SJCRH30 (cell line): ENCODE measurements at regions not wholly inside any gene's neighbourhood (a gene's known extent, or its start where the extent isn't known, plus 50 kb on each side); places are given as distances from the start of the nearest gene placed in this dataset.
"Not testable (repeated sequence)": the region's sequence is repeated elsewhere in the genome, so short reads cannot be mapped to it uniquely, and the experiment has no call there.

Experiments
- DNase-seq, 2 experiments: peaks; one replicate each; pipeline ENCODE4 v3.0.0-alpha.2; 2015 to 2020
- H3K27ac ChIP-seq: fragments of 250-450 bp; sonication (Bioruptor Pico); 2 replicates; pipeline ENCODE4 v1.5.1; 2020; ENCODE audit warnings: mild to moderate bottlenecking, moderate library complexity
- H3K27me3 ChIP-seq: fragments of 250-450 bp; sonication (Bioruptor Pico); 2 replicates; pipeline ENCODE4 v1.5.1; 2020; ENCODE audit warnings: mild to moderate bottlenecking, moderate library complexity
- H3K36me3 ChIP-seq: fragments of 250-450 bp; sonication (Bioruptor Pico); 2 replicates; pipeline ENCODE4 v1.5.1; 2020; ENCODE audit warnings: mild to moderate bottlenecking, moderate library complexity
- H3K4me1 ChIP-seq: fragments of 250-450 bp; sonication (Bioruptor Pico); 2 replicates; pipeline ENCODE4 v1.5.1; 2020; ENCODE audit warnings: mild to moderate bottlenecking, moderate library complexity
- H3K4me3 ChIP-seq: fragments of 250-450 bp; sonication (Bioruptor Pico); 2 replicates; pipeline ENCODE4 v1.5.1; 2020; ENCODE audit warnings: mild to moderate bottlenecking, moderate library complexity
- H3K9me3 ChIP-seq: fragments of 250-450 bp; sonication (Bioruptor Pico); replicated peaks from 2 replicates; pipeline ENCODE4 v1.5.1; 2020; ENCODE audit warnings: mild to moderate bottlenecking, moderate library complexity

DNA sequence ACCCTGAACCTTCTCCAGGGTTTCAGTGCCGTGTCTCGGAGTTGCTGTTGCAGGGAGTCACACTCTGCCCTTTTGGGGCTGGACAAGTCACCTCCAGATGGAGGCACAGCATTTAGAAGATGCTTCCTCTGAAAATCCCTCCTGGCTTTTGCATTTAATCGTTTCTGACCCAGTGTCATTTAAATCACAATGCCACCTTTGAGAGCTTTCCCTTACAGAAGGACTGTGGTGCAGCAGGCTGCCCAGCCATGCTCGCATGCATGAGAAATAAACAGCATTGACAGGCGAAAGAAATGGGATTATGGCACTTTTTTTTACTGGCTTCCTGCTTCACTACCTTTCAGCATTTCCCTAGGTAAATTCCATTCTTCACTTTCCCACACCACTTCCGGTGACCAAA, 113.4 kb upstream of the DYRK2 start:
- H3K36me3 ChIP-seq, result no peaks in the 10 kb centered on the region
- H3K4me3 ChIP-seq, result no peak overlapping the region
- H3K27me3 ChIP-seq, result no peaks in the 10 kb centered on the region
- no peaks in the 10 kb centered on the region for H3K9me3 ChIP-seq
- H3K4me1 ChIP-seq, result peaks cover 14% of the 10 kb centered on the region
- no peak for DNase-seq
- H3K27ac ChIP-seq, result no peak overlapping the region

DNA sequence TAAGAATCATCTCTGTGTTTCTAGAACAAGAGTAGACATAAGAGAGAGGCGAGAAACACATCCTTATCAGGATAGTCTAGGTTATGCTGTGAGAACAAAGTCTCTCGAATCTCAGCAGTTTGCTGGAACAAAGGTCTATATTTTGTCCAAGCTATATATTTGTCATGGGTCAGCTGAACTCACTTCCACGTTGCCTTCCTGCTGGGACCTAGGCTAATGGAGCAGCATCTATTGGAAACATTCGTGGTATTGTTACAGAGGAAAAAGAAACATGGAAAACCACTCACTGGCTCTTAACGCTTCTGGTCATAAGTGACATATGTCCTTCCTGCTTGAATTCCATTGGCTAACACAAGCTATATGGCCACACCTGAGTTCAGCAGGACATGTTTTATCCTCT, 112.6 kb upstream of the DYRK2 start:
- Histone ChIP-seq H3K27ac (no peak overlapping the region), H3K36me3 (no peaks in the 10 kb centered on the region), H3K4me1 (peaks cover 18% of the 10 kb centered on the region), H3K4me3 (no peak overlapping the region), H3K27me3 (no peaks in the 10 kb centered on the region), H3K9me3 (no peaks in the 10 kb centered on the region)
- DNase-seq, result no peak

DNA sequence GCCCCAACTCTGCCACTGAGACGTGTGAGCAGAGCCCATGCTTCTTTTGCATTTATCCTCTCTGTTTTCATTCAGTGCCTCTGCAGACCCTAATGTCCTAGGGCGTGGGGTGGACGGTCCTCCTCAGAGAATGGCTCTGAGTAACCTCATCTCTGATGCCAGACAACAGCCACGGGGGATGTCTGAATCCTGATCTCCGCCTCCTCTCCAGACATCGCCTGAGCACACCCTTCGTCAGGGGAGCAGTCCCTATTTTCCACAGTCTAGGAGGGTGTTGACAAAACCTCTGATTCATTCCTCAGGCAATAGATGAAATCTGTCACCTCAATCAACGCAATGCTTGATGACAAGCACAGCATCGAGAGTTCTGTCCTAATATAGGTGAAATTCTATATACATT, 109.2 kb upstream of the DYRK2 start:
- H3K27me3 ChIP-seq, result no peaks in the 10 kb centered on the region
- no peaks in the 10 kb centered on the region for H3K36me3 ChIP-seq
- H3K4me1 ChIP-seq, result peaks cover 25% of the 10 kb centered on the region
- H3K9me3 ChIP-seq, result no peaks in the 10 kb centered on the region
- no peak for DNase-seq
- no peak overlapping the region for H3K27ac ChIP-seq
- H3K4me3 ChIP-seq, result no peak overlapping the region

DNA sequence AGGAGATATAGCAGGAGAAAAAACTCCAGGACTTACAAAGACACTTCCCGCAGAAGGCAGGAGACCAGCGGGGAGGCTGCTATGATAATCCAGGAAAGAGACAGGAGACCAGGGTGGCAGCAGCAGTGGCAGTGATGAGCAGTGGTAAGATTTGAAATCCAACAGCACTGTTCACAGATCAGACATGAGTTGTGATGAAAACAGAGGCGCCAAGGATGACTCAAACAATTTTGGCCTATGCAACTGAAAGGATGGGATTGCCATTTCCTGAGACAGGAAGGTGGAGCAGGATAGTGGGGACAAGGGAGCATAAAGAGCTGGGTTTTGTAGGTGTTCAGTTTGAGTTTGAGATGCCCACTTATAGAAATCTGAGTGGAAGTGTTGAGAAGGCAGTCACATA, 108.6 kb upstream of the DYRK2 start:
- no peak for DNase-seq

DNA sequence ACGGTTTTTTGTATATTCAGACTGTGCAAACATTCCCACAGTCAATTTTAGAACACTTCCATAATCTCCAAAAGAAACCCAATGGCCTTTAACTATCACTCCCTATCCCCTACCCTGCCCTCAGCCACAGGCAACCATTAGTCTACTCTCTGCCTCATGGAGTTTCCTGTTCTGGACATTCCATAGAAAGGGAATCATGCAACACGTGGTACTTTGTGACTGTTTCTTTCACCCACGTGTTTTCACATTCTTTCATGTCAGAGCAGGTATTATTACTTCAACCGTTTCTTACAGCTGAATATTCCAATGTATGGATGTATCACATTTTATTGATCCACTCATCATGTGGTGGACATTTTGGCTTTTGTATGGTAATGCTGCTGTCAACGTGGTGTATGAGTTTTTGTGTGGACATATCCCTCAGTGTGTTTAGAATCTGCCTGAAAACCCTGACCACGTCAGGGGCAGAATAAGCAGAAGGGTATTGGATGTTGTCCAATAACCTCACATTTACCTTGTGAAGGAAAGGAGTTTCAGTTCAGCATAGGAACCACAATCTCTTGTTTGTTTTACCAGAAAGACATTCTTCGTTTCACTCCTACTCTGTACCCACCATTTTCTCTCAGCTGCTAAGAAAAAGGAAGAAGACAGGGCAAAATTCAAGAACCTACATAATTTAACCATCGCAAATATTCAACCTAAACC, 107.5 kb upstream of the DYRK2 start:
- Histone ChIP-seq H3K4me3 (no peak overlapping the region), H3K36me3 (no peaks in the 10 kb centered on the region), H3K27ac (no peak overlapping the region; the same call in 1 of the 2 replicates), H3K27me3 (no peaks in the 10 kb centered on the region), H3K4me1 (peaks cover 17% of the 10 kb centered on the region), H3K9me3 (no peaks in the 10 kb centered on the region)
- DNase-seq, result no peak

More for the DNA sequence above, 108.6 kb upstream of the DYRK2 start:
- H3K4me1 ChIP-seq, result peaks cover 20% of the 10 kb centered on the region
- H3K27me3 ChIP-seq, result no peaks in the 10 kb centered on the region
- no peaks in the 10 kb centered on the region for H3K36me3 ChIP-seq
- no peaks in the 10 kb centered on the region for H3K9me3 ChIP-seq
- no peak overlapping the region for H3K27ac ChIP-seq
- H3K4me3 ChIP-seq, result no peak overlapping the region

DNA sequence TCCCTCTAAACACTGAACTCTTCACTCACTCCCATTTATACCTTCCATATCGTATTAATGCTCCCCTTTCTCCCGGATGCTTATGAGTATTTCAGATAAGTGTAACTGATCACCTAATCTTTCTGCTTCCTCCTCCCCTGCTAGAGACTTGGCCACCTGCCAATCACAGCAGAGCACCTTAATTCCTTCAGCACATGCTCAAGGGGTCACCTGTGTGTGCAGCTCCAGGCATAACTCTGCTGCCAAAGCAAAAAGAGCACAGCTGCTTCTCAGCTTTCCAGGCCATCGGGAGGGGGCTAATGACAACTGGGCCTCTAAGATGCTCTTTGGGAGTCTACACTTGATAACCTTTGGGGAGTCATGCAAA, 106.9 kb upstream of the DYRK2 start:
- no peaks in the 10 kb centered on the region for H3K9me3 ChIP-seq
- no peak overlapping the region for H3K4me3 ChIP-seq
- H3K27me3 ChIP-seq, result no peaks in the 10 kb centered on the region
- no peaks in the 10 kb centered on the region for H3K36me3 ChIP-seq
- H3K27ac ChIP-seq, result no peak overlapping the region; the same call in 1 of the 2 replicates
- DNase-seq, result peak; percentile 49 to 70
- peaks cover 17% of the 10 kb centered on the region for H3K4me1 ChIP-seq

DNA sequence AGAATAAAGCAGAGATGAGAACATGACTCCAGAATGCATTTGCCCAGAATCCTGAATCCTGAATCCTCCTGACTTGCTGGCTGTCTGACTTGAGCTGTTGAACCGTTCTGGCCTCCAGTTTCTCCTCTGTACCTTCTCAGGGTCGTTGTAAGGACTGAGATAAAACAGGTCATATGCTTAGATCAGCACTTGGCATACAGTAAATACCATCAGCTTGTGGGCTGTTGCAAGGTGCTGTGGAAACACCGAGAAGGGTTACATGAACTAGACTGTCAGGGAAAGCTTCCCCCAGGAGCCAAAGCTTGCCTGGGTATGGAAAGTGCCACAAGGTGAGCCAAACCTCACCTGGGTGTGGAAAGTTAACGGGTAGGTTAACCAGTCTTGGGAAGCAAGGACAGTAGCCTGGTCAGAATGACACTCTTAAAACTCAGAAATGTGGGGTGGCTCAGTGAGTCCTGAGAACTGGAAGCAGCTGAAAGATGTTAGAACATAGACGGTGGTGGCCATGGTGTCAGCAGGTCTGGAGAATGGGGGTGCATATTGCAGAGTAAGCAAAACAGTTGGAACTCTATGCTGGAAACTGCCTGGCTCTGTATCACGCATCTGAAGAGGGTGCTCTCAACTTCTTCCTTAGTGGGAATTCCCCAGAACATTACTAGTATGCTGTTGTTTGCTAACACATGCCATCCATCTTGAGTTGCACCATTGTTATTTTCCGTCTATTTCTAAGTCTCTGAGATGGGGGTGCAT, 105.3 kb upstream of the DYRK2 start:
- Histone ChIP-seq H3K36me3 (no peaks in the 10 kb centered on the region), H3K9me3 (no peaks in the 10 kb centered on the region), H3K4me1 (peaks cover 17% of the 10 kb centered on the region), H3K4me3 (no peak overlapping the region), H3K27ac (no peak overlapping the region), H3K27me3 (no peaks in the 10 kb centered on the region)
- DNase-seq, result no peak

DNA sequence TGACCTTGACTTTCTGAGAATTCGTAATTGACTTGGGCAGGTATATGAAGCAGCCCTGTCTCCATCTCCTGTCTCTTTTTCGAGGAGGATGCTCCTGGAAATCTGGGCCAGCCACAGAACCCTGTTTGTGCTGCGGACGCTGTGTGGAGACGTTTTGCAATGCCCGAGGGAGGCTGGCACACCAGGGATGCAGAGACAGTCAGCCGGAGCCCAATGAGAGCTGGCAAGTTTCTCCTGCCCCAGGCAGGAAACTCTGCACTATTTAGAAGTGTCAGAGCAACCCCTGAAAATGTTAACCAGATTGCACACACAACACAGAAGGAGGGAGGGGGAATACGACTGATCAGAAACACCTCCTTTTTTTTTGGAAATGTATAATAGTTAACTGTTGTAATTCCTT, 103.2 kb upstream of the DYRK2 start:
- Histone ChIP-seq H3K36me3 (no peaks in the 10 kb centered on the region), H3K4me3 (no peak overlapping the region), H3K4me1 (peaks cover 17% of the 10 kb centered on the region), H3K27me3 (no peaks in the 10 kb centered on the region), H3K27ac (no peak overlapping the region), H3K9me3 (no peaks in the 10 kb centered on the region)
- DNase-seq, result no peak

DNA sequence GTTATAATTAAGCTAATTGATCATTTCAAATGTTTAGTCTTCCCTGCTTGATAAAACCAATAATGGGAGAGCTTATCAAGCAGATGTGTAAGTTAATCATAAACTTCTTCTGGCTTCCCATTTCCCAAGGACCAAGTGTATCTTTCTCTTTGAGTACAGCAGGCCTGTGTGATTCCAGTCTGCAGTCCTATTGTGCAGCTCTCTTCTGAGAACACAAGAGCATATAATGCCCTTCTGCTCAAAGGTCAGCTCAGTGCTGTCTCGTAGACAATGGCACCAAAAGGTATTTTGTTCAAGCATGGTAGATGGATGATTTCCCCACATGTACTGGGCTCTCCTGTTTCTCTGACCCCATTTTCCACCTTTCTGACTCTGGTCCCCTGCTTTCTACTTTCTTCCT, 101.8 kb upstream of the DYRK2 start:
- H3K4me3 ChIP-seq, result no peak overlapping the region
- H3K4me1 ChIP-seq, result peaks cover 5% of the 10 kb centered on the region
- peaks cover 4% of the 10 kb centered on the region; the same call in 1 of the 2 replicates for H3K9me3 ChIP-seq
- no peak overlapping the region for H3K27ac ChIP-seq
- H3K27me3 ChIP-seq, result no peaks in the 10 kb centered on the region
- no peaks in the 10 kb centered on the region for H3K36me3 ChIP-seq
- DNase-seq, result no peak

DNA sequence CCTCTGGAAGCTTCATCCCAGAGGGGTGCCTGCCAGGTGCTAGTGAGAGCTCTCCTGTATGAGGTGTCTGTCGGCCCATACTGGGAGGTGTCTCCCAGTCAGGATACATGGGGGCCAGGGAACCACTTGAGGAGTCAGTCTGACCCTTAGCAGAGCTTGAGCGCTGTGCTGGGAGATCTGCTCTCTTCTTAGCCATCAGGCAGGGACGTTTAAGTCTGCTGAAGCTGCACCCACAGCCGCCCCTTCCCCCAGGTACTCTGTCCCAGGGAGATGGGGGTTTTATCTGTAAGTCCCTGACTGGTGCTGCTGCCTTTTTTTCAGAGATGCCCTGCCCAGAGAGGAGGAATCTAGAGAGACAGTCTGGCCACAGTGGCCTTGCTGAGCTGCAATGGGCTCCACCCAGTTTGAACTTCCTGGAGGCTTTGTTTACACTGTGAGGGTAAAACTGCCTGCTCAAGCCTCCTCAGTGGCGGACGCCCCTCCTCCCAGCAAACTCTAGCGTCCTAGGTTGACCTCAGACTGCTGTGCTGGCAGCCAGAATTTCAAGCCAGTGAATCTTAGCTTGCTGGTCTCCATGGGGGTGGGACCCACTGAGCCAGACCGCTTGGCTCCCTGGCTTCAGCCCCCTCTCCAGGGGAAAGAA, 93.3 kb upstream of the DYRK2 start:
- H3K9me3 ChIP-seq, H3K36me3 ChIP-seq, H3K27me3 ChIP-seq, H3K4me1 ChIP-seq, H3K4me3 ChIP-seq, H3K27ac ChIP-seq: not testable (repeated sequence)
- DNase-seq, result peak; percentile 17 to 23

DNA sequence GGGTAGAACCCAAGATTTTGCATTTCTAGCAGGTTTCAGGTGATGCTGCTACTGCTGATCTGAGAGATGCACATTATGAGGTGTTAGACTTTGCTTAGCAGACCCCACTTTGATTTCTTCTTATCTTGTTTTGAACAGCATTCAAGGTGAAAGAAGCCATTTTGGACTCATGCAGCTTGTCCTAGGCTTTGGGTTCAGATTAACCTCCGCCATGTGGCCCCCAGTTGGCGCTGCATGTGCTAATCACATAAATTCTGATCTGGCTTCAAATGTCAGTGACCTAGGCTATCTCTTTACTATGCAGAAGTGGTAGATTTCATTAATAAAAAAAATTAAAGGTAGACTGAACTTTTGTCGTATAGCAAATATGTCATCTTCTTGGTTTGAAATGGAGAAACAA, 89.8 kb upstream of the DYRK2 start:
- DNase-seq, result no peak
- H3K9me3 ChIP-seq, result 0 out of 2 replicates have a peak, but pooled peaks cover 3% of the 10 kb centered on the region
- no peak overlapping the region for H3K27ac ChIP-seq
- no peak overlapping the region for H3K4me3 ChIP-seq
- no peaks in the 10 kb centered on the region for H3K36me3 ChIP-seq
- no peaks in the 10 kb centered on the region for H3K27me3 ChIP-seq
- no peaks in the 10 kb centered on the region for H3K4me1 ChIP-seq

DNA sequence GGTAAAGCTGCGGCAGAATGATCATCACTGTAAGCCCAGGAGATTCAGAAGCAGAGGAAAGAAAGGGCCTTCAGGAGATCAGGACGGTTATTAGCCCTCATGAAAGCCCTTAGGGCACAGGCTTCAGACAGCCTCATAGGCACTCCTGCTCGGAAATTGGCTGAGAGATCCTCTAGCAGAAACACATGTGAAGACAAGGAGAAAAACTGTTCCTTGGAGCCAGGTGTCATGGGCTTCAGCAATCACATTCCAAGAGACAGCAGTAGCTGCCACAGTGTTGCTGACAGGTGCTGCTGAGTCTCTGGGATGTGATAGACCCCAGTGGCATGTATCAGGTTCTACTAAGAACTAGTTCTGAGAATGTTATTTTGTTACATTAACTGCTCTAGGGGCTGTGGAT, 88.8 kb upstream of the DYRK2 start:
- Histone ChIP-seq H3K4me1 (no peaks in the 10 kb centered on the region), H3K36me3 (no peaks in the 10 kb centered on the region), H3K4me3 (no peak overlapping the region), H3K27me3 (no peaks in the 10 kb centered on the region), H3K9me3 (0 out of 2 replicates have a peak, but pooled peaks cover 3% of the 10 kb centered on the region), H3K27ac (no peak overlapping the region)
- no peak for DNase-seq

DNA sequence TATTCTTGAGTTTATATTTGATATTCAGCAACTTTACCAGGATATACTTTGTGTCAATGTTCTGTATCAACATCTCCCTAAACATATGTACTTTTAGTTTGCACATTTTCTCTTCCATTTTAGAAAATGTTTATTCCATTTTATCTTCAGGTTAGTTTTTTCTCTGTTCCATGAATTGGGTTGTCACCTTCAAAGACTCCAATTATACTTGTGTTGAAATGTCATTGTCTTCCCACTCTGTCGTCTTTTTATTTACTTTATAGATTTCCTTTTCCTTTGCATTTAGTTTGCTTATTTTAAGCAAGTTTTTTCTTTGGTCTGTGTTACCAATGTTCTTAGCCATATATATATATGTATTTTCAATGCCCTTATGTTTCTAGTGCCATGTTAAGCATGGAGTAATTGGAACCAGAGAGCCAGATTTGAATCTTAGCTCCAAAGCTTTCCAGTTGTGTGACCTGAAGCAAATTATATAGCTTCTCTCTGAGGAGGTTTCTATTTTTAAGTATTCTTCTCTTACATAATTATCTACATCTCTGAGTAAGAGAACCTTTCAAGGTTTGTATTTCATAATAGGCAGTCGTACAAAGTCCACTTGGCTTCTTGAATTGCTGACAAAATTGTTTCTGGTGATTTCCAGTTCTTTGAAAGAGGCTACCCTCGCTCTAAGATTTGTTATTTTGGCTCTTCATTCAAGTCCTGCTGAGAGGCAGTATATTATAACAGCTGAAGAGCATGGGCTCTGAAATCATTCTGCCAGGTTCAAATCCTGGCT, 85.8 kb upstream of the DYRK2 start:
- DNase-seq, result no peak
- Histone ChIP-seq H3K27ac (no peak overlapping the region), H3K4me3 (no peak overlapping the region), H3K36me3 (no peaks in the 10 kb centered on the region), H3K4me1 (no peaks in the 10 kb centered on the region), H3K27me3 (no peaks in the 10 kb centered on the region), H3K9me3 (0 out of 2 replicates have a peak, but pooled peaks cover 3% of the 10 kb centered on the region)

DNA sequence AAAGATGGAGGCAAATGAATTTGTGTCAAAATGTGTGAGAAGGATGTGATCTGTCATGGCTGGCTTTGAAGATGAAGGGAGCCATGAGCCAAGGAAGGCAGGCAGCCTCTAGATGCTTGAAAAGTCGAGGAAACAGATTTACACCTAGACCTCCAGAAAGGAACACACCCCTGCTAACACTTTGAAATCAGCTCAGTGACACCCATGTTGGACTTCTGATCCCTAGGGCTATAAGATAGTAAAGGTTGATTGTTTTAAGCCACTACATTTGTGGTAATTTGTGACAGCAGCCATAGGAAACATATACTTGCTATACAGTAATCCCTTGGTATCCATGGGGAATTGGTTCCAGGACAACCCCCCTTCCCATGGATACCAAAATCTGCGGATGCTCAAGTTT, 80.5 kb upstream of the DYRK2 start:
- no peaks in the 10 kb centered on the region for H3K36me3 ChIP-seq
- no peak overlapping the region for H3K27ac ChIP-seq
- H3K27me3 ChIP-seq, result no peaks in the 10 kb centered on the region
- 0 out of 2 replicates have a peak, but pooled peaks cover under 1% of the 10 kb centered on the region for H3K9me3 ChIP-seq
- DNase-seq, result no peak
- H3K4me1 ChIP-seq, result peaks cover 10% of the 10 kb centered on the region
- no peak overlapping the region for H3K4me3 ChIP-seq

DNA sequence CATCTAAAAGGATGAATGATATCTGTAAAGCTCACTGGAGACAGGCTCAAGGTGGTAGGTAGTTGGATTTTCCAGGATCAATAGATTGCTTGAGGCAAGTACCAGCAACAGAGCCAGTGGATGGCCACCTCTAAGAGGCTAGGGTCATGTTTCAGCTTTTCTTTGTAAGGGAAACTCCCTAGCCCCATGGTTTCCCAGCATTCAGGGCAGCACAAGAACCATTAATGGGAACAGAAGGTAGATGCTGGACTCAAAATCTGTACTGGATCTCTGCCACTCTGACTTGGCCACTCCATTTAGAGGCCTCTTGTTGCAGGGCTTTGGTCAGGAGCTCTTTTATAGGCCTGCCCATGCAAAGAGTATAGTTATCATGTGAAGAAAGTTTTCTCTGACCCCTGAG, 76.1 kb upstream of the DYRK2 start:
- Histone ChIP-seq H3K27me3 (no peaks in the 10 kb centered on the region), H3K4me3 (no peak overlapping the region), H3K36me3 (no peaks in the 10 kb centered on the region), H3K27ac (peak overlapping the region; percentile 77), H3K4me1 (peaks cover 24% of the 10 kb centered on the region), H3K9me3 (no peaks in the 10 kb centered on the region)
- DNase-seq, result peak; percentile 22 to 61
